Colonic mucosa (tissue), 4 donors: ENCODE measurements at regions not wholly inside any gene's neighbourhood (a gene's known extent, or its start where the extent isn't known, plus 50 kb on each side); places are given as distances from the start of the nearest gene placed in this dataset.

Experiments used
- DNase-seq: peaks from one replicate; pipeline ENCODE4 v3.0.0-alpha.2; 2020
- H3K27ac ChIP-seq: fragments of 200-600 bp; one replicate; pipeline ENCODE4 v1.8.0; 2021
- H3K27me3 ChIP-seq: fragments of 200-600 bp; one replicate; pipeline ENCODE4 v1.8.0; 2021
- H3K36me3 ChIP-seq: fragments of 200-600 bp; one replicate; pipeline ENCODE4 v1.8.0; 2021
- H3K4me1 ChIP-seq: fragments of 200-600 bp; one replicate; pipeline ENCODE4 v1.8.0; 2021; ENCODE audit warnings: mild to moderate bottlenecking
- H3K4me3 ChIP-seq: fragments of 200-600 bp; one replicate; pipeline ENCODE4 v1.8.0; 2021
- H3K9ac ChIP-seq, 2 donors: one replicate each; pipeline ENCODE4 v1.7.0; 2013; ENCODE audit warnings: control low read depth in 2 of 2, low read depth in 2 of 2, low read length in 2 of 2
- H3K9me3 ChIP-seq: fragments of 200-600 bp; one replicate; pipeline ENCODE4 v1.8.0; 2021
- intact Hi-C: fragments of 100-400 bp; cut with DNase I; formaldehyde crosslinking; loops from one replicate; pipeline ENCODE4 v1.14.1; 2022
- TF ChIP-seq, protein P1 (sequence below): fragments of 200-600 bp; IDR thresholded peaks from one replicate; pipeline ENCODE4 v1.8.0; 2022; ENCODE audit warnings: antibody characterized with exemption, mild to moderate bottlenecking
- donor health status: healthy.
- donor health status: DM: no; HTN: no; CAD: no.
- donor health status: DM: no; HTN: no; CAD: no.

- no peaks in the 10 kb centered on the region for H3K36me3 ChIP-seq
- H3K4me1 ChIP-seq, result no peaks in the 10 kb centered on the region
- no peak for DNase-seq
- no peaks in the 10 kb centered on the region for H3K9me3 ChIP-seq
- H3K4me3 ChIP-seq, result no peak overlapping the region
- intact Hi-C loops, result no loop called here
- TF ChIP-seq, protein P1, sequence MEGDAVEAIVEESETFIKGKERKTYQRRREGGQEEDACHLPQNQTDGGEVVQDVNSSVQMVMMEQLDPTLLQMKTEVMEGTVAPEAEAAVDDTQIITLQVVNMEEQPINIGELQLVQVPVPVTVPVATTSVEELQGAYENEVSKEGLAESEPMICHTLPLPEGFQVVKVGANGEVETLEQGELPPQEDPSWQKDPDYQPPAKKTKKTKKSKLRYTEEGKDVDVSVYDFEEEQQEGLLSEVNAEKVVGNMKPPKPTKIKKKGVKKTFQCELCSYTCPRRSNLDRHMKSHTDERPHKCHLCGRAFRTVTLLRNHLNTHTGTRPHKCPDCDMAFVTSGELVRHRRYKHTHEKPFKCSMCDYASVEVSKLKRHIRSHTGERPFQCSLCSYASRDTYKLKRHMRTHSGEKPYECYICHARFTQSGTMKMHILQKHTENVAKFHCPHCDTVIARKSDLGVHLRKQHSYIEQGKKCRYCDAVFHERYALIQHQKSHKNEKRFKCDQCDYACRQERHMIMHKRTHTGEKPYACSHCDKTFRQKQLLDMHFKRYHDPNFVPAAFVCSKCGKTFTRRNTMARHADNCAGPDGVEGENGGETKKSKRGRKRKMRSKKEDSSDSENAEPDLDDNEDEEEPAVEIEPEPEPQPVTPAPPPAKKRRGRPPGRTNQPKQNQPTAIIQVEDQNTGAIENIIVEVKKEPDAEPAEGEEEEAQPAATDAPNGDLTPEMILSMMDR, result no peak
- H3K27me3 ChIP-seq, result no peaks in the 10 kb centered on the region
- no peak overlapping the region for H3K27ac ChIP-seq
- no peak overlapping the region for H3K9ac ChIP-seq
These were observed 627.0 kb downstream of the KCNA4 start for GRCh38 chr11:29389793-29390192.

DNA sequence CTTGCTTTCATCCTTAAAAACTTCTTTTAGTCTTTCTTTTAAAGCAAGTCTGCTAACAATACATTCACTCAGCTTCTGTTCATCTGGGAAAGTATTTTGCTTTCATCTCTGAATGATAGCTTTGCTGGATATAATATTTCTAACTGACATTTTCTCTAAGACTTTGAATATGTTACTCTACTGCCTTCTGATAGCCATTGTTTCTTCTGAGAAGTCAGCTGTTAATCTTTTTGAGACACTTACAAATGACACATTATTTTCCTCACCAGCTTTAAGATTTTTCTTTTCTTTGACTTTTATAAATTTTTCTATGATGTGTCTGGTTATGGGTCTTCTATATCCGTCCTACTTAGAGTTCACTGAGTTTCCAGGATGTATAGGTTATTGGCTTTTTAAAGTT is 643.1 kb downstream of the KCNA4 start:
- H3K27me3 ChIP-seq, result no peaks in the 10 kb centered on the region
- no peaks in the 10 kb centered on the region for H3K9me3 ChIP-seq
- H3K27ac ChIP-seq, result no peak overlapping the region
- TF ChIP-seq, protein P1, result no peak
- DNase-seq, result no peak
- H3K4me3 ChIP-seq, result no peak overlapping the region
- no peaks in the 10 kb centered on the region for H3K4me1 ChIP-seq
- H3K36me3 ChIP-seq, result no peaks in the 10 kb centered on the region
- H3K9ac ChIP-seq, result no peak overlapping the region
- intact Hi-C loops, result no loop called here

DNA sequence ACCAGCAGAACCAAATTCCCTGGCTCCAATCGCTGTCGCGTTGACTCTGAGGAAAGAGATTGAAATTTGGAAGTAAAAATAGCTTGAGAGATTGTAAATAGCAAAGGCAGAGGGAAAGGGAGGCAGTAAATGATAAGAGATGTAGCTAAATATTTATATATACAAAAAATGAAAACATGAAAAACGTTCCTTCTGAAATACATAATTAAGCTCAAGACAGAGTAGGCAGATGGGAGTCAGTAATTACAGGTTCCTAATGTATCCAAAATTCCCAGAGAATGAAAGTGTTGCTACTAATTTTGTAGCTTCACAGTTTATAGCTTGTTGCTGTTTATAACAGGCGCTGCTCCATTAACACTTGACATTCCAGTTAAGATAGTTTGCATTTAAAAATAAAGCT is 648.7 kb downstream of the KCNA4 start:
- intact Hi-C loops, result no loop called here
- no peak overlapping the region for H3K27ac ChIP-seq
- H3K36me3 ChIP-seq, result no peaks in the 10 kb centered on the region
- H3K4me3 ChIP-seq, result no peak overlapping the region
- TF ChIP-seq, protein P1, result no peak
- H3K9me3 ChIP-seq, result no peaks in the 10 kb centered on the region
- H3K4me1 ChIP-seq, result no peaks in the 10 kb centered on the region
- H3K9ac ChIP-seq, result no peak overlapping the region
- no peaks in the 10 kb centered on the region for H3K27me3 ChIP-seq
- DNase-seq, result no peak

GRCh38 chr11:29364006-29364405 is 652.8 kb downstream of the KCNA4 start:
- intact Hi-C loops, result no loop called here
- TF ChIP-seq, protein P1, result no peak
- no peaks in the 10 kb centered on the region for H3K36me3 ChIP-seq
- no peaks in the 10 kb centered on the region for H3K9me3 ChIP-seq
- H3K4me1 ChIP-seq, result no peaks in the 10 kb centered on the region
- no peak overlapping the region for H3K9ac ChIP-seq
- no peak overlapping the region for H3K27ac ChIP-seq
- H3K27me3 ChIP-seq, result no peaks in the 10 kb centered on the region
- H3K4me3 ChIP-seq, result no peak overlapping the region
- DNase-seq, result no peak

- Histone ChIP-seq H3K27me3 (no peaks in the 10 kb centered on the region), H3K4me1 (no peaks in the 10 kb centered on the region), H3K36me3 (no peaks in the 10 kb centered on the region), H3K9me3 (no peaks in the 10 kb centered on the region), H3K9ac (no peak overlapping the region), H3K27ac (no peak overlapping the region), H3K4me3 (no peak overlapping the region)
- TF ChIP-seq, protein P1, result no peak
- intact Hi-C loops, result no loop called here
- DNase-seq, result no peak
These were observed 655.5 kb downstream of the KCNA4 start for GRCh38 chr11:29361369-29361768.

GRCh38 chr11:29353833-29354232 is 663.0 kb downstream of the KCNA4 start:
- Histone ChIP-seq H3K4me3 (no peak overlapping the region), H3K4me1 (no peaks in the 10 kb centered on the region), H3K9me3 (no peaks in the 10 kb centered on the region), H3K36me3 (no peaks in the 10 kb centered on the region), H3K27ac (no peak overlapping the region), H3K27me3 (no peaks in the 10 kb centered on the region), H3K9ac (no peak overlapping the region)
- TF ChIP-seq, protein P1, result no peak
- intact Hi-C loops, result no loop called here
- no peak for DNase-seq
